ENCODE measurements at regions not wholly inside any gene's neighbourhood (a gene's known extent, or its start where the extent isn't known, plus 50 kb on each side); places are given as distances from the start of the nearest gene placed in this dataset.

DNA sequence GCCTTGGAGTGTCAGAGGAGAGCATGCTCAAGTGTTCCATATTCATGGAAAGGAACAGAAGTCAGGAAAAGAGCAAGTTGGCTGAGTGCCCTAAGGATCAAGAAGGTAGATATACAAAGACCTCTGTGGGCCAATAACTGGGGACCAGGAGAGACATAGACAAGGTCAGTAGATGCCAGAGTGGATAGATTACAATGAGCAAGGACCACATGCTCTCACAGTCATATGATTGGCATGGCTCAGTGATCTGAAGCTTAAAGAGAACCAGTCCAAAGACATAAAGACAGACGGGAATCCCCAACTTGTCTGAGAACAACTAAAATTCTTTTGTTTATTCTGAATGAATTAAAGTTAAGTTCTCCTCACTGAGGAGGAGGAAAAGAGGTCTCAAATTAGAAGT, 289.7 kb downstream of the HS3ST1 start:
- TF ChIP-seq, protein P1, sequence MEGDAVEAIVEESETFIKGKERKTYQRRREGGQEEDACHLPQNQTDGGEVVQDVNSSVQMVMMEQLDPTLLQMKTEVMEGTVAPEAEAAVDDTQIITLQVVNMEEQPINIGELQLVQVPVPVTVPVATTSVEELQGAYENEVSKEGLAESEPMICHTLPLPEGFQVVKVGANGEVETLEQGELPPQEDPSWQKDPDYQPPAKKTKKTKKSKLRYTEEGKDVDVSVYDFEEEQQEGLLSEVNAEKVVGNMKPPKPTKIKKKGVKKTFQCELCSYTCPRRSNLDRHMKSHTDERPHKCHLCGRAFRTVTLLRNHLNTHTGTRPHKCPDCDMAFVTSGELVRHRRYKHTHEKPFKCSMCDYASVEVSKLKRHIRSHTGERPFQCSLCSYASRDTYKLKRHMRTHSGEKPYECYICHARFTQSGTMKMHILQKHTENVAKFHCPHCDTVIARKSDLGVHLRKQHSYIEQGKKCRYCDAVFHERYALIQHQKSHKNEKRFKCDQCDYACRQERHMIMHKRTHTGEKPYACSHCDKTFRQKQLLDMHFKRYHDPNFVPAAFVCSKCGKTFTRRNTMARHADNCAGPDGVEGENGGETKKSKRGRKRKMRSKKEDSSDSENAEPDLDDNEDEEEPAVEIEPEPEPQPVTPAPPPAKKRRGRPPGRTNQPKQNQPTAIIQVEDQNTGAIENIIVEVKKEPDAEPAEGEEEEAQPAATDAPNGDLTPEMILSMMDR (IDR thresholded peaks at IDR 0.05): no peak
- TF ChIP-seq POLR2A (IDR thresholded peaks at IDR 0.05): no peak

Data from adrenal gland (tissue), 5 donors.